Transverse colon (tissue), 4 donors: ENCODE measurements at regions not wholly inside any gene's neighbourhood (a gene's known extent, or its start where the extent isn't known, plus 50 kb on each side); places are given as distances from the start of the nearest gene placed in this dataset.

Experiments
- DNase-seq: peaks from one replicate; pipeline ENCODE4 v3.0.0-alpha.2; 2019
- H3K27ac ChIP-seq, 4 donors: fragments of 200-600 bp; sonication (generic); 2 replicates each; pipeline ENCODE4 v1.5.1; 2016 to 2018; ENCODE audit warnings: inconsistent platforms in 4 of 4
- H3K27me3 ChIP-seq: fragments of 200-600 bp; sonication (generic); 2 replicates; pipeline ENCODE4 v1.5.1; 2017; ENCODE audit warnings: inconsistent platforms
- H3K36me3 ChIP-seq, 4 donors: fragments of 200-600 bp; sonication (generic); 2 replicates each; pipeline ENCODE4 v1.5.1; 2017 to 2019; ENCODE audit warnings: inconsistent platforms in 4 of 4
- H3K4me1 ChIP-seq, 4 donors: fragments of 200-600 bp; sonication (generic); 2 replicates each; pipeline ENCODE4 v1.5.1; 2017 to 2020; ENCODE audit warnings: inconsistent platforms in 4 of 4
- H3K4me3 ChIP-seq, 4 donors: fragments of 200-600 bp; sonication (generic); 1 replicate in 1 of 4; 2 replicates in 3 of 4; pipeline versions ENCODE4 v1.5.1 to v1.6.1; 2017 to 2019; ENCODE audit warnings: inconsistent platforms in 4 of 4
- H3K9me3 ChIP-seq, 2 donors: fragments of 200-600 bp; sonication (generic); 2 replicates each; pipeline ENCODE4 v1.5.1; 2017 to 2019; ENCODE audit warnings: inconsistent platforms in 2 of 2
- CTCF ChIP-seq, 5 experiments: fragments of 200-600 bp in 3 of 5; fragments of 450-650 bp in 2 of 5; sonication (generic) in 3 of 5; IDR thresholded peaks; 1 replicate in 2 of 5; 2 replicates in 3 of 5; pipeline ENCODE4 v1.5.1; 2016 to 2017; ENCODE audit warnings: antibody characterized with exemption in 5 of 5, inconsistent platforms in 3 of 5, mild to moderate bottlenecking in 2 of 5, moderate library complexity in 1 of 5
- EP300 ChIP-seq: sonication (generic); formaldehyde crosslinking; IDR thresholded peaks from one replicate; pipeline ENCODE4 v1.6.1; 2017; ENCODE audit warnings: antibody characterized with exemption, low read depth
- POLR2A ChIP-seq: fragments of 450-650 bp; IDR thresholded peaks from one replicate; pipeline ENCODE4 v1.6.1; 2016; ENCODE audit warnings: antibody characterized with exemption, mild to moderate bottlenecking, moderate library complexity
- POLR2AphosphoS5 ChIP-seq, 3 donors: sonication (generic); formaldehyde crosslinking; IDR thresholded peaks; one replicate each; pipeline ENCODE4 v1.6.1; 2016; ENCODE audit warnings: antibody characterized with exemption in 3 of 3
- WGBS, 2 donors: methylation state at CpG; one replicate each; pipeline ENCODE4 v1.1.5; 2018; ENCODE audit warnings: low coverage in 1 of 2; 5-methylcytosine and 5-hydroxymethylcytosine counted together
- in situ Hi-C, 4 donors: fragments of 200-750 bp; cut with MboI; loops; one replicate each; pipeline versions ENCODE4 v1.15.0 to v1.15.1; 2017; ENCODE audit warnings: low sequenced_read_pairs in 3 of 4, low pct_ligation_motif_present in 1 of 4, low pct_unique_long_range_greater_than_20kb in 1 of 4
- intact Hi-C: fragments of 100-400 bp; cut with DNase I; formaldehyde crosslinking; loops from one replicate; pipeline ENCODE4 v1.15.1; 2023; ENCODE audit warnings: low total_unique reads

DNA sequence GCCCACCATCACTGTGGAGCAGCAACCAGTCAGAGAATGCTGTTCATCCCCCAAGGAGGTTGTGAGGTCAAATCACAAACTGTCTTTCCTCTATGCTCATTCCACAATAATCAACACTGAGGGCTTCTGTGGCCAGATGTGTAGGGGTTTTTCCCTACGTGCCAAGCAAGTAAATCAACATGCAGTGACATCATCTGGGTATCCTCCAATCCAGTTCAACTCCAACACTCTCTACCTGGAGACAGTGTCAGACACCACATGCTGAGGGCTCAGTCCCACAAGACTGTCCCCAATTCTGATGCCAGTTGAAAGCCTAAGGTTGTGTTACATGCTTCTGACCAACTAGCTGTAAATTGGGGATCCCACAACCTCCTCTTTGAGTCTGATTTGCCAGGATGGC is 57.3 kb upstream of the DMRT1 start:
- no peak for DNase-seq
- in situ Hi-C loops: no loop called here

DNA sequence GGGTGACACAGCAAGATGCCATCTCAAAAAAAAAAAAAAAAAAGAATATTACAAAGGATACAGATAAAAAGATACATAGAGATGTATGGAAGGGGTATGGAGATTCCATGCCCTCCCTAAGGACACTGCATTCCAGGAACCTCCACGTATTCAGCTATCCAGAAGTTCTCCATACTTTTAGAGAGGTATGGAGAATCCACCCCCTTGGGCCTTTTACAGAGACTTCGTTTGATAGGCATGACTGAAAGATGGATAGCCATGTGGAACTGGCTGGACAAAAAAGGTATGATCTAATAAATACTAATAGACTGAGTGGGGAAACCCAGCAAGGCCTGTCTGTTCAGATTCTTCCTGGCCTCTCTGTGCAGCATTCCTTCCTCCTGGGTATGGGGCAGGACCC is 56.6 kb upstream of the DMRT1 start:
- Histone ChIP-seq H3K27me3 (no peaks in the 10 kb centered on the region), H3K4me1 (no peaks in the 10 kb centered on the region), H3K36me3 (no peaks in the 10 kb centered on the region), H3K9me3 (no peaks in the 10 kb centered on the region), H3K4me3 (no peak overlapping the region), H3K27ac (no peak overlapping the region)
- intact Hi-C loops (no loop called here), in situ Hi-C loops (no loop called here)
- 60 to 70% methylated on average over 1 to 2 of the region's 2 CpGs for WGBS, 2 donors
- no peak for TF ChIP-seq POLR2A
- TF ChIP-seq EP300: no peak
- TF ChIP-seq CTCF (IDR thresholded peaks at IDR 0.05): no peak
- no peak for TF ChIP-seq POLR2AphosphoS5 (IDR thresholded peaks at IDR 0.05)
- DNase-seq: no peak

More for the DNA sequence above, 57.3 kb upstream of the DMRT1 start:
- no peaks in the 10 kb centered on the region for H3K4me1 ChIP-seq
- H3K27me3 ChIP-seq: no peaks in the 10 kb centered on the region
- no peak for TF ChIP-seq POLR2AphosphoS5 (IDR thresholded peaks at IDR 0.05)
- TF ChIP-seq CTCF (IDR thresholded peaks at IDR 0.05): no peak
- no peak for TF ChIP-seq EP300
- TF ChIP-seq POLR2A: no peak
- WGBS, 2 donors: 67 to 100% methylated on average over 1 of the region's 1 CpG
- intact Hi-C loops: no loop called here
- H3K36me3 ChIP-seq: no peaks in the 10 kb centered on the region
- no peak overlapping the region for H3K4me3 ChIP-seq
- no peak overlapping the region for H3K27ac ChIP-seq
- H3K9me3 ChIP-seq: no peaks in the 10 kb centered on the region

GRCh38 chr9:785997-786396 is 55.5 kb upstream of the DMRT1 start:
- H3K4me3 ChIP-seq: no peak overlapping the region
- H3K36me3 ChIP-seq: no peaks in the 10 kb centered on the region
- 53 to 76% methylated on average over 2 to 5 of the region's 5 CpGs for WGBS, 2 donors
- TF ChIP-seq POLR2AphosphoS5 (IDR thresholded peaks at IDR 0.05) (no peak), CTCF (IDR thresholded peaks at IDR 0.05) (no peak), EP300 (no peak), POLR2A (no peak)
- H3K27ac ChIP-seq: no peak overlapping the region
- intact Hi-C loops: no loop called here
- H3K4me1 ChIP-seq: no peaks in the 10 kb centered on the region
- H3K27me3 ChIP-seq: no peaks in the 10 kb centered on the region
- no peak for DNase-seq
- in situ Hi-C loops: no loop called here
- H3K9me3 ChIP-seq: no peaks in the 10 kb centered on the region

DNA sequence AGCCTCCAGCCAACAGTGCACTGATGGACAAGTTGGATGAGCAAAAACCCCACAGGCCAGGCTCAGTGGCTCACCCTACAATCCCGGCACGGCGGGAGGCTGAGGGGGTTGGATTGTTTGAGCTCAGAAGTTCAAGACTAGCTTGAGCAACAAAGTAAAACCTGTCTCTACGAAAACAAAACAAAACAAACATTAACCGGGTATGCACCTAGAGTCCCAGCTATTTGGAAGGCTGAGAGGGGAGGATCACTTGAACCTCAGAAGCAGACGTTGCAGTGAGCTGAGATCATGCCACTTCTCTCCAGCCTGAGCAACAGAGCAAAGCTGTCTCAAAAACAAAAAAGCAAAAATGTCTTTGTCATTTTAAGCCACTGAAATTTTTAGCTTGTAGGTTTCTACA is 55.1 kb upstream of the DMRT1 start:
- WGBS, 2 donors: 69 to 83% methylated on average over 6 of the region's 6 CpGs
- no peaks in the 10 kb centered on the region for H3K4me1 ChIP-seq
- no peak for DNase-seq
- H3K27me3 ChIP-seq: no peaks in the 10 kb centered on the region
- H3K9me3 ChIP-seq: no peaks in the 10 kb centered on the region
- H3K4me3 ChIP-seq: no peak overlapping the region
- in situ Hi-C loops: no loop called here
- intact Hi-C loops: no loop called here
- H3K27ac ChIP-seq: no peak overlapping the region
- H3K36me3 ChIP-seq: no peaks in the 10 kb centered on the region
- TF ChIP-seq POLR2A: no peak
- no peak for TF ChIP-seq POLR2AphosphoS5 (IDR thresholded peaks at IDR 0.05)
- TF ChIP-seq CTCF (IDR thresholded peaks at IDR 0.05): no peak
- no peak for TF ChIP-seq EP300
